Psoas muscle (tissue), 7 donors: ENCODE measurements at regions not wholly inside any gene's neighbourhood (a gene's known extent, or its start where the extent isn't known, plus 50 kb on each side); places are given as distances from the start of the nearest gene placed in this dataset.
A peak's percentile ranks its signal among the peaks of the same experiment; 100 is the strongest.

Experiments used
- ATAC-seq, 4 donors: fragments of 200-7000 bp; cut with Tn5 transposase; one replicate each; pipeline ENCODE4 v1.9.1; 2020; ENCODE audit warnings: moderate library complexity in 3 of 4, mild to moderate bottlenecking in 2 of 4
- DNase-seq, 2 donors: peaks; one replicate each; pipeline ENCODE4 v3.0.0-alpha.2; 2020
- H3K27ac ChIP-seq: fragments of 200-600 bp; one replicate; pipeline ENCODE4 v1.8.0; 2022
- H3K27me3 ChIP-seq, 3 donors: fragments of 200-600 bp in 1 of 3; one replicate each; pipeline versions ENCODE4 v1.6.1 to v1.8.0; 2013 to 2022; ENCODE audit warnings: low read length in 2 of 3, mild to moderate bottlenecking in 2 of 3, moderate library complexity in 1 of 3; ENCODE audit not compliant: insufficient read depth in 3 of 3
- H3K36me3 ChIP-seq, 2 donors: fragments of 200-600 bp in 1 of 2; one replicate each; pipeline versions ENCODE4 v1.6.1 to v1.8.0; 2013 to 2022; ENCODE audit warnings: low read depth in 1 of 2, mild to moderate bottlenecking in 1 of 2, moderate library complexity in 1 of 2; ENCODE audit not compliant: insufficient read depth in 1 of 2
- H3K4me1 ChIP-seq: fragments of 200-600 bp; one replicate; pipeline ENCODE4 v1.8.0; 2022
- H3K4me3 ChIP-seq: fragments of 200-600 bp; one replicate; pipeline ENCODE4 v1.8.0; 2022; ENCODE audit warnings: mild to moderate bottlenecking
- H3K9me3 ChIP-seq: fragments of 200-600 bp; one replicate; pipeline ENCODE4 v1.8.0; 2022
- WGBS, 3 donors: extraction: QIAGEN DNeasy Blood & Tissue Kit; methylation state at CpG; one replicate each; pipeline versions ENCODE4 v1.1.6 to v1.1.7; 2013; 5-methylcytosine and 5-hydroxymethylcytosine counted together
- intact Hi-C, 2 donors: fragments of 100-400 bp; cut with DNase I; formaldehyde crosslinking; loops; one replicate each; pipeline versions ENCODE4 v1.11.0 to v1.14.2; 2022
- TF ChIP-seq, protein P1 (sequence below): fragments of 200-600 bp; IDR thresholded peaks from one replicate; pipeline ENCODE4 v1.8.0; 2022; ENCODE audit warnings: antibody characterized with exemption
- donor health status: healthy with polysubstance abuse.
- donor health status: DM: no; HTN: no; CAD: no; lungs with moderate emphysema.
- donor health status: Bipolar disorder and iron deficiency.
- donor health status: healthy.
- donor health status: DM: yes; HTN: yes; CAD: no.
- donor health status: DM: no; HTN: no; CAD: no.
- donor health status: DM: yes; HTN: yes; CAD: no.

GRCh38 chr5:164009621-164010020 is 504.2 kb downstream of the MAT2B start:
- H3K4me3 ChIP-seq = no peak overlapping the region
- 65 to 71% (median 69%) methylated on average over 6 of the region's 6 CpGs for WGBS, 3 donors
- no peak for DNase-seq
- no peaks in the 10 kb centered on the region for H3K4me1 ChIP-seq
- H3K9me3 ChIP-seq = no peaks in the 10 kb centered on the region
- TF ChIP-seq, protein P1, sequence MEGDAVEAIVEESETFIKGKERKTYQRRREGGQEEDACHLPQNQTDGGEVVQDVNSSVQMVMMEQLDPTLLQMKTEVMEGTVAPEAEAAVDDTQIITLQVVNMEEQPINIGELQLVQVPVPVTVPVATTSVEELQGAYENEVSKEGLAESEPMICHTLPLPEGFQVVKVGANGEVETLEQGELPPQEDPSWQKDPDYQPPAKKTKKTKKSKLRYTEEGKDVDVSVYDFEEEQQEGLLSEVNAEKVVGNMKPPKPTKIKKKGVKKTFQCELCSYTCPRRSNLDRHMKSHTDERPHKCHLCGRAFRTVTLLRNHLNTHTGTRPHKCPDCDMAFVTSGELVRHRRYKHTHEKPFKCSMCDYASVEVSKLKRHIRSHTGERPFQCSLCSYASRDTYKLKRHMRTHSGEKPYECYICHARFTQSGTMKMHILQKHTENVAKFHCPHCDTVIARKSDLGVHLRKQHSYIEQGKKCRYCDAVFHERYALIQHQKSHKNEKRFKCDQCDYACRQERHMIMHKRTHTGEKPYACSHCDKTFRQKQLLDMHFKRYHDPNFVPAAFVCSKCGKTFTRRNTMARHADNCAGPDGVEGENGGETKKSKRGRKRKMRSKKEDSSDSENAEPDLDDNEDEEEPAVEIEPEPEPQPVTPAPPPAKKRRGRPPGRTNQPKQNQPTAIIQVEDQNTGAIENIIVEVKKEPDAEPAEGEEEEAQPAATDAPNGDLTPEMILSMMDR = no peak
- intact Hi-C loops = loop anchor here (5.0 kb wide), 2 partner anchors 493 to 1198 kb away; no protein-coding TSS in a partner anchor
- H3K36me3 ChIP-seq = no peaks in the 10 kb centered on the region
- no peak for ATAC-seq
- H3K27ac ChIP-seq = no peak overlapping the region
- H3K27me3 ChIP-seq = no peaks in the 10 kb centered on the region

GRCh38 chr5:164010900-164011299 is 505.5 kb downstream of the MAT2B start:
- intact Hi-C loops = loop anchor here (5.0 kb wide), 2 partner anchors 491 to 1196 kb away; no protein-coding TSS in a partner anchor
- Histone ChIP-seq H3K27ac (no peak overlapping the region), H3K4me1 (no peaks in the 10 kb centered on the region), H3K27me3 (no peaks in the 10 kb centered on the region), H3K9me3 (no peaks in the 10 kb centered on the region), H3K36me3 (no peaks in the 10 kb centered on the region), H3K4me3 (no peak overlapping the region)
- 38 to 57% (median 56%) methylated on average over 3 of the region's 3 CpGs for WGBS, 3 donors
- no peak for ATAC-seq
- DNase-seq = no peak
- TF ChIP-seq, protein P1 = no peak

DNA sequence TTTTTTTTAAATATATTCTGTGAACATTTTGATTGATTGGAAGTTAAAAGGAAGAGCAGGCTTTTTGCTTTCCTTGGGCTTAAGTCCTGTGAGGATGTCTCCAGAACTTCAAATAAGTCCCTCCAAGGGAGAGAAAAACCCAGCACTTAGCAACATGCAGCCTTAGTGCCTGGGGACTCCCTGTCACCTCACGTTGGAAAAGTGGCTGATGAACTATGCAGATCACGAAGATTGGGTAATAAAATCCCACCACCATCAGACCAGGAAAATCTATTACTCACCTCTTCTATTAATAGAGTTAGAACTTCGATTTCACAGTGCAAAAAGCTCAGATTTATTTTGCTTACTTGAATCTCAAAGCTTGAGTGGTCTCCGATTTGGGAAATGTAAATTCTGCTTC is 507.0 kb downstream of the MAT2B start:
- DNase-seq = no peak
- intact Hi-C loops = loop anchor here (5.0 kb wide), 2 partner anchors 490 to 1195 kb away; no protein-coding TSS in a partner anchor
- Histone ChIP-seq H3K27me3 (no peaks in the 10 kb centered on the region), H3K4me1 (no peaks in the 10 kb centered on the region), H3K9me3 (no peaks in the 10 kb centered on the region), H3K4me3 (no peak overlapping the region), H3K36me3 (no peaks in the 10 kb centered on the region), H3K27ac (no peak overlapping the region)
- no peak for ATAC-seq
- TF ChIP-seq, protein P1 = no peak
- WGBS, 3 donors = 25 to 33% (median 29%) methylated on average over 4 of the region's 4 CpGs

GRCh38 chr5:164013077-164013670 is 507.8 kb downstream of the MAT2B start:
- TF ChIP-seq, protein P1 = peak; percentile 51
- Histone ChIP-seq H3K4me3 (no peak overlapping the region), H3K27ac (no peak overlapping the region), H3K36me3 (no peaks in the 10 kb centered on the region), H3K27me3 (no peaks in the 10 kb centered on the region), H3K4me1 (no peaks in the 10 kb centered on the region), H3K9me3 (no peaks in the 10 kb centered on the region)
- intact Hi-C loops = loop anchor here (5.0 kb wide), 2 partner anchors 489 to 1194 kb away; no protein-coding TSS in a partner anchor
- ATAC-seq (peak in 1 of 4 donors; percentile 51), DNase-seq (peak in 1 of 2 donors; percentile 8)
- 56 to 59% (median 57%) methylated on average over 6 of the region's 6 CpGs for WGBS, 3 donors

- Histone ChIP-seq H3K4me1 (no peaks in the 10 kb centered on the region), H3K36me3 (no peaks in the 10 kb centered on the region), H3K9me3 (no peaks in the 10 kb centered on the region), H3K27me3 (no peaks in the 10 kb centered on the region), H3K4me3 (no peak overlapping the region), H3K27ac (no peak overlapping the region)
- intact Hi-C loops = no loop called here
- ATAC-seq = no peak
- 62 to 66% (median 64%) methylated on average over 7 of the region's 7 CpGs for WGBS, 3 donors
- TF ChIP-seq, protein P1 = no peak
- DNase-seq = no peak
Measured at GRCh38 chr5:164020116-164020515, 514.7 kb downstream of the MAT2B start.
